ENCODE measurements at regions not wholly inside any gene's neighbourhood (a gene's known extent, or its start where the extent isn't known, plus 50 kb on each side); places are given as distances from the start of the nearest gene placed in this dataset.
"Not testable (repeated sequence)": the region's sequence is repeated elsewhere in the genome, so short reads cannot be mapped to it uniquely, and the experiment has no call there.

GRCh38 chr11:79522626-79523025 is 81.8 kb upstream of the TENM4 start:
- Histone ChIP-seq H3K9me3 (ENCODE audit: control insufficient read depth, insufficient read depth, low read length) (no peaks in the 10 kb centered on the region), H3K4me1 (ENCODE audit: insufficient read depth, low read length) (no peaks in the 10 kb centered on the region), H3K36me3 (ENCODE audit: insufficient read depth, low read length) (no peaks in the 10 kb centered on the region), H3K9ac (ENCODE audit: low read depth, low read length) (no peak overlapping the region)

- H3K4me1 ChIP-seq (ENCODE audit: insufficient read depth, low read length) = no peaks in the 10 kb centered on the region
- no peaks in the 10 kb centered on the region for H3K36me3 ChIP-seq (ENCODE audit: insufficient read depth, low read length)
- H3K9me3 ChIP-seq (ENCODE audit: control insufficient read depth, insufficient read depth, low read length) = no peaks in the 10 kb centered on the region
- no peak overlapping the region for H3K9ac ChIP-seq (ENCODE audit: low read depth, low read length)
Observed at GRCh38 chr11:79520086-79520485, 79.3 kb upstream of the TENM4 start.

- no peak overlapping the region for H3K9ac ChIP-seq (ENCODE audit: low read depth, low read length)
- H3K36me3 ChIP-seq (ENCODE audit: insufficient read depth, low read length) = no peaks in the 10 kb centered on the region
- H3K9me3 ChIP-seq (ENCODE audit: control insufficient read depth, insufficient read depth, low read length) = no peaks in the 10 kb centered on the region
- H3K4me1 ChIP-seq (ENCODE audit: insufficient read depth, low read length) = no peaks in the 10 kb centered on the region
Observed at GRCh38 chr11:79515781-79516180, 75.0 kb upstream of the TENM4 start.

GRCh38 chr11:79514695-79515094 is 73.9 kb upstream of the TENM4 start:
- Histone ChIP-seq H3K36me3 (ENCODE audit: insufficient read depth, low read length) (no peaks in the 10 kb centered on the region), H3K9me3 (ENCODE audit: control insufficient read depth, insufficient read depth, low read length) (no peaks in the 10 kb centered on the region), H3K9ac (ENCODE audit: low read depth, low read length) (no peak overlapping the region), H3K4me1 (ENCODE audit: insufficient read depth, low read length) (no peaks in the 10 kb centered on the region)

GRCh38 chr11:79514290-79514689 is 73.5 kb upstream of the TENM4 start:
- Histone ChIP-seq H3K4me1 (ENCODE audit: insufficient read depth, low read length) (no peaks in the 10 kb centered on the region), H3K36me3 (ENCODE audit: insufficient read depth, low read length) (no peaks in the 10 kb centered on the region), H3K9ac (ENCODE audit: low read depth, low read length) (no peak overlapping the region), H3K9me3 (ENCODE audit: control insufficient read depth, insufficient read depth, low read length) (no peaks in the 10 kb centered on the region)

- Histone ChIP-seq H3K9ac (ENCODE audit: low read depth, low read length) (no peak overlapping the region), H3K36me3 (ENCODE audit: insufficient read depth, low read length) (no peaks in the 10 kb centered on the region), H3K9me3 (ENCODE audit: control insufficient read depth, insufficient read depth, low read length) (no peaks in the 10 kb centered on the region), H3K4me1 (ENCODE audit: insufficient read depth, low read length) (peaks cover under 1% of the 10 kb centered on the region; the same call in 1 of the 2 replicates)
Observed at GRCh38 chr11:79512706-79513469, 72.1 kb upstream of the TENM4 start.

GRCh38 chr11:79510960-79511359 is 70.1 kb upstream of the TENM4 start:
- Histone ChIP-seq H3K9me3 (ENCODE audit: control insufficient read depth, insufficient read depth, low read length) (no peaks in the 10 kb centered on the region), H3K36me3 (ENCODE audit: insufficient read depth, low read length) (no peaks in the 10 kb centered on the region)

GRCh38 chr11:79508461-79508860 is 67.6 kb upstream of the TENM4 start:
- H3K4me1 ChIP-seq (ENCODE audit: insufficient read depth, low read length) = peaks cover 9% of the 10 kb centered on the region; the same call in 1 of the 2 replicates
- H3K9me3 ChIP-seq (ENCODE audit: control insufficient read depth, insufficient read depth, low read length) = no peaks in the 10 kb centered on the region
- H3K36me3 ChIP-seq (ENCODE audit: insufficient read depth, low read length) = no peaks in the 10 kb centered on the region
- no peak overlapping the region for H3K9ac ChIP-seq (ENCODE audit: low read depth, low read length)

More at GRCh38 chr11:79510960-79511359, 70.1 kb upstream of the TENM4 start:
- Histone ChIP-seq H3K4me1 (ENCODE audit: insufficient read depth, low read length) (peaks cover 9% of the 10 kb centered on the region; the same call in 1 of the 2 replicates), H3K9ac (ENCODE audit: low read depth, low read length) (no peak overlapping the region)

- Histone ChIP-seq H3K9me3 (ENCODE audit: control insufficient read depth, insufficient read depth, low read length) (no peaks in the 10 kb centered on the region), H3K4me1 (ENCODE audit: insufficient read depth, low read length) (peaks cover 12% of the 10 kb centered on the region; the same call in 1 of the 2 replicates), H3K36me3 (ENCODE audit: insufficient read depth, low read length) (no peaks in the 10 kb centered on the region)
Observed at GRCh38 chr11:79507706-79508105, 66.9 kb upstream of the TENM4 start.

GRCh38 chr11:79506734-79507344 is 66.0 kb upstream of the TENM4 start:
- Histone ChIP-seq H3K9ac (ENCODE audit: low read depth, low read length) (no peak overlapping the region), H3K9me3 (ENCODE audit: control insufficient read depth, insufficient read depth, low read length) (no peaks in the 10 kb centered on the region), H3K36me3 (ENCODE audit: insufficient read depth, low read length) (no peaks in the 10 kb centered on the region), H3K4me1 (ENCODE audit: insufficient read depth, low read length) (peaks cover 12% of the 10 kb centered on the region; the same call in 1 of the 2 replicates)

More at GRCh38 chr11:79507706-79508105, 66.9 kb upstream of the TENM4 start:
- H3K9ac ChIP-seq (ENCODE audit: low read depth, low read length) = no peak overlapping the region

GRCh38 chr11:79506124-79506523 is 65.3 kb upstream of the TENM4 start:
- Histone ChIP-seq H3K36me3 (ENCODE audit: insufficient read depth, low read length) (no peaks in the 10 kb centered on the region), H3K9ac (ENCODE audit: low read depth, low read length) (no peak overlapping the region), H3K9me3 (ENCODE audit: control insufficient read depth, insufficient read depth, low read length) (no peaks in the 10 kb centered on the region), H3K4me1 (ENCODE audit: insufficient read depth, low read length) (peaks cover 12% of the 10 kb centered on the region; the same call in 1 of the 2 replicates)

- Histone ChIP-seq H3K4me1 (ENCODE audit: insufficient read depth, low read length) (peaks cover 12% of the 10 kb centered on the region; the same call in 1 of the 2 replicates), H3K9me3 (ENCODE audit: control insufficient read depth, insufficient read depth, low read length) (peaks cover 2% of the 10 kb centered on the region; the same call in 1 of the 2 replicates), H3K36me3 (ENCODE audit: insufficient read depth, low read length) (no peaks in the 10 kb centered on the region), H3K9ac (ENCODE audit: low read depth, low read length) (no peak overlapping the region)
Observed at GRCh38 chr11:79503028-79503427, 62.2 kb upstream of the TENM4 start.

- peaks cover 5% of the 10 kb centered on the region; the same call in 1 of the 2 replicates for H3K4me1 ChIP-seq (ENCODE audit: insufficient read depth, low read length)
- peaks cover 2% of the 10 kb centered on the region; the same call in 1 of the 2 replicates for H3K9me3 ChIP-seq (ENCODE audit: control insufficient read depth, insufficient read depth, low read length)
- no peaks in the 10 kb centered on the region for H3K36me3 ChIP-seq (ENCODE audit: insufficient read depth, low read length)
- no peak overlapping the region for H3K9ac ChIP-seq (ENCODE audit: low read depth, low read length)
Observed at GRCh38 chr11:79501707-79502106, 60.9 kb upstream of the TENM4 start.

GRCh38 chr11:79499929-79500328 is 59.1 kb upstream of the TENM4 start:
- H3K36me3 ChIP-seq (ENCODE audit: insufficient read depth, low read length); H3K4me1 ChIP-seq (ENCODE audit: insufficient read depth, low read length): not testable (repeated sequence)

GRCh38 chr11:79498667-79499066 is 57.8 kb upstream of the TENM4 start:
- H3K36me3 ChIP-seq (ENCODE audit: insufficient read depth, low read length) = no peaks in the 10 kb centered on the region
- peaks cover 2% of the 10 kb centered on the region; the same call in 1 of the 2 replicates for H3K9me3 ChIP-seq (ENCODE audit: control insufficient read depth, insufficient read depth, low read length)
- H3K4me1 ChIP-seq (ENCODE audit: insufficient read depth, low read length) = peaks cover 3% of the 10 kb centered on the region; the same call in 1 of the 2 replicates
- no peak overlapping the region for H3K9ac ChIP-seq (ENCODE audit: low read depth, low read length)

More at GRCh38 chr11:79499929-79500328, 59.1 kb upstream of the TENM4 start:
- not testable (repeated sequence) for H3K9ac ChIP-seq (ENCODE audit: low read depth, low read length); H3K9me3 ChIP-seq (ENCODE audit: control insufficient read depth, insufficient read depth, low read length)

All from ES-I3 (cell line).